Activated CD4-positive, alpha-beta T cell treated with anti-CD3 and anti-CD28 coated beads for 36 hours (primary cell): ENCODE measurements at regions not wholly inside any gene's neighbourhood (a gene's known extent, or its start where the extent isn't known, plus 50 kb on each side); places are given as distances from the start of the nearest gene placed in this dataset.
"Not testable (repeated sequence)": the region's sequence is repeated elsewhere in the genome, so short reads cannot be mapped to it uniquely, and the experiment has no call there.

Experiments used
- ATAC-seq: fragments of 200-7000 bp; cut with Tn5 transposase; one replicate; pipeline ENCODE4 v1.10.0; 2021; ENCODE audit warnings: mild to moderate bottlenecking, moderate library complexity
- CTCF ChIA-PET: fragments of 350-600 bp; sonication (Branson Sonifier 250); formaldehyde crosslinking; loops from one replicate; lab custom pipeline; 2021; ENCODE audit warnings: antibody characterized with exemption; lab: Charles Lee
- POLR2A ChIA-PET: fragments of 350-600 bp; sonication (Branson Sonifier 250); formaldehyde crosslinking; loops from one replicate; lab custom pipeline; 2021; ENCODE audit warnings: antibody characterized with exemption, inconsistent platforms; lab: Charles Lee
- DNase-seq: peaks from one replicate; pipeline ENCODE4 v3.0.0-alpha.2; 2020
- H3K27ac Mint-ChIP-seq: one replicate; pipeline ENCODE4 v1.8.0; 2021; ENCODE audit warnings: mixed read lengths
- H3K27me3 Mint-ChIP-seq: one replicate; pipeline ENCODE4 v1.8.0; 2021; ENCODE audit warnings: mixed read lengths
- H3K36me3 Mint-ChIP-seq: one replicate; pipeline ENCODE4 v1.8.0; 2021; ENCODE audit warnings: low read depth, mixed read lengths
- H3K4me1 Mint-ChIP-seq: one replicate; pipeline ENCODE4 v1.8.0; 2021; ENCODE audit warnings: mixed read lengths
- H3K4me3 Mint-ChIP-seq: one replicate; pipeline ENCODE4 v1.8.0; 2021; ENCODE audit warnings: mild to moderate bottlenecking, moderate library complexity, mixed read lengths
- H3K9me3 Mint-ChIP-seq: one replicate; pipeline ENCODE4 v1.8.0; 2021; ENCODE audit warnings: low read depth, mixed read lengths
- intact Hi-C, 2 experiments: fragments of 100-400 bp; cut with DNase I in 1 of 2; cut with micrococcal nuclease in 1 of 2; formaldehyde crosslinking; loops; one replicate each; pipeline versions ENCODE4 v1.14.2 to v1.15.1; 2022 to 2024; cut with DNase I, micrococcal nuclease

GRCh38 chr2:16188261-16188890 lies 248.0 kb downstream of the MYCN start:
- H3K27me3 Mint-ChIP-seq, result no peaks in the 10 kb centered on the region
- no peaks in the 10 kb centered on the region for H3K36me3 Mint-ChIP-seq
- intact Hi-C loops, result no loop called here
- no peak overlapping the region for H3K4me3 Mint-ChIP-seq
- no peak overlapping the region for H3K27ac Mint-ChIP-seq
- no peaks in the 10 kb centered on the region for H3K4me1 Mint-ChIP-seq
- DNase-seq (no peak), ATAC-seq (no peak)
- ChIA-PET POLR2A (no interaction called here), CTCF (no interaction called here)
- no peaks in the 10 kb centered on the region for H3K9me3 Mint-ChIP-seq

GRCh38 chr2:16187482-16187817 lies 247.1 kb downstream of the MYCN start:
- H3K36me3 Mint-ChIP-seq, result no peaks in the 10 kb centered on the region
- H3K9me3 Mint-ChIP-seq, result no peaks in the 10 kb centered on the region
- ATAC-seq (no peak), DNase-seq (no peak)
- ChIA-PET POLR2A (no interaction called here), CTCF (no interaction called here)
- H3K4me1 Mint-ChIP-seq, result no peaks in the 10 kb centered on the region
- no peak overlapping the region for H3K4me3 Mint-ChIP-seq
- no peak overlapping the region for H3K27ac Mint-ChIP-seq
- intact Hi-C loops, result no loop called here
- no peaks in the 10 kb centered on the region for H3K27me3 Mint-ChIP-seq

- DNase-seq, result no peak
- ChIA-PET CTCF (no interaction called here), POLR2A (no interaction called here)
- intact Hi-C loops, result no loop called here
- Mint-ChIP-seq H3K27me3 (no peaks in the 10 kb centered on the region), H3K27ac (no peak overlapping the region), H3K4me3 (no peak overlapping the region), H3K9me3 (no peaks in the 10 kb centered on the region), H3K36me3 (no peaks in the 10 kb centered on the region), H3K4me1 (no peaks in the 10 kb centered on the region)
- no peak for ATAC-seq
Measured at GRCh38 chr2:16186661-16187481, 246.5 kb downstream of the MYCN start.

- H3K36me3 Mint-ChIP-seq, result no peaks in the 10 kb centered on the region
- DNase-seq (no peak), ATAC-seq (no peak)
- no peaks in the 10 kb centered on the region for H3K27me3 Mint-ChIP-seq
- H3K4me1 Mint-ChIP-seq, result no peaks in the 10 kb centered on the region
- H3K9me3 Mint-ChIP-seq, result no peaks in the 10 kb centered on the region
- ChIA-PET CTCF (no interaction called here), POLR2A (no interaction called here)
- no peak overlapping the region for H3K4me3 Mint-ChIP-seq
- H3K27ac Mint-ChIP-seq, result no peak overlapping the region
- intact Hi-C loops, result no loop called here
Measured at GRCh38 chr2:16185801-16186272, 245.5 kb downstream of the MYCN start.

- ChIA-PET POLR2A (no interaction called here), CTCF (interaction anchor here (0.5 kb wide), 1 partner anchor 506 kb away, joined by 3 read pairs; no protein-coding TSS in a partner anchor)
- Mint-ChIP-seq H3K9me3 (no peaks in the 10 kb centered on the region), H3K4me3 (no peak overlapping the region), H3K4me1 (no peaks in the 10 kb centered on the region), H3K27ac (no peak overlapping the region), H3K36me3 (no peaks in the 10 kb centered on the region), H3K27me3 (no peaks in the 10 kb centered on the region)
- intact Hi-C loops, result no loop called here
- ATAC-seq, result no peak
- DNase-seq, result no peak
Measured at GRCh38 chr2:16184945-16185660, 244.8 kb downstream of the MYCN start.

- Mint-ChIP-seq H3K4me3 (no peak overlapping the region), H3K27ac (no peak overlapping the region), H3K27me3 (no peaks in the 10 kb centered on the region), H3K4me1 (no peaks in the 10 kb centered on the region), H3K9me3 (no peaks in the 10 kb centered on the region), H3K36me3 (no peaks in the 10 kb centered on the region)
- DNase-seq (no peak), ATAC-seq (no peak)
- intact Hi-C loops, result no loop called here
- CTCF ChIA-PET, result no interaction called here
- POLR2A ChIA-PET, result no interaction called here
Measured at GRCh38 chr2:16184341-16184890, 244.1 kb downstream of the MYCN start.

GRCh38 chr2:16183345-16183744 lies 243.0 kb downstream of the MYCN start:
- no peak overlapping the region for H3K27ac Mint-ChIP-seq
- DNase-seq (no peak), ATAC-seq (no peak)
- ChIA-PET POLR2A (no interaction called here), CTCF (no interaction called here)
- H3K27me3 Mint-ChIP-seq, result no peaks in the 10 kb centered on the region
- intact Hi-C loops, result no loop called here
- H3K9me3 Mint-ChIP-seq, result no peaks in the 10 kb centered on the region
- no peaks in the 10 kb centered on the region for H3K36me3 Mint-ChIP-seq
- no peak overlapping the region for H3K4me3 Mint-ChIP-seq
- no peaks in the 10 kb centered on the region for H3K4me1 Mint-ChIP-seq

- H3K9me3 Mint-ChIP-seq, result no peaks in the 10 kb centered on the region
- ChIA-PET CTCF (no interaction called here), POLR2A (no interaction called here)
- no peaks in the 10 kb centered on the region for H3K27me3 Mint-ChIP-seq
- H3K4me3 Mint-ChIP-seq, result no peak overlapping the region
- no peak for ATAC-seq
- H3K36me3 Mint-ChIP-seq, result no peaks in the 10 kb centered on the region
- DNase-seq, result no peak
- H3K27ac Mint-ChIP-seq, result no peak overlapping the region
- intact Hi-C loops, result no loop called here
- no peaks in the 10 kb centered on the region for H3K4me1 Mint-ChIP-seq
Measured at GRCh38 chr2:16182841-16183240, 242.5 kb downstream of the MYCN start.

- H3K36me3 Mint-ChIP-seq, H3K27me3 Mint-ChIP-seq, H3K27ac Mint-ChIP-seq, POLR2A ChIA-PET, CTCF ChIA-PET, H3K4me3 Mint-ChIP-seq, intact Hi-C loops, ATAC-seq, H3K4me1 Mint-ChIP-seq, H3K9me3 Mint-ChIP-seq, DNase-seq: not testable (repeated sequence)
Measured at GRCh38 chr2:16182311-16182815, 242.0 kb downstream of the MYCN start.

- ChIA-PET CTCF (no interaction called here), POLR2A (no interaction called here)
- DNase-seq, result no peak
- Mint-ChIP-seq H3K9me3 (no peaks in the 10 kb centered on the region), H3K36me3 (no peaks in the 10 kb centered on the region), H3K27me3 (no peaks in the 10 kb centered on the region), H3K27ac (no peak overlapping the region), H3K4me1 (no peaks in the 10 kb centered on the region), H3K4me3 (no peak overlapping the region)
- no peak for ATAC-seq
- intact Hi-C loops, result no loop called here
Measured at GRCh38 chr2:16181741-16182090, 241.4 kb downstream of the MYCN start.

- no peak overlapping the region for H3K27ac Mint-ChIP-seq
- ChIA-PET POLR2A (no interaction called here), CTCF (no interaction called here)
- no peaks in the 10 kb centered on the region for H3K9me3 Mint-ChIP-seq
- no peak for DNase-seq
- H3K4me3 Mint-ChIP-seq, result no peak overlapping the region
- no peaks in the 10 kb centered on the region for H3K27me3 Mint-ChIP-seq
- H3K4me1 Mint-ChIP-seq, result no peaks in the 10 kb centered on the region
- intact Hi-C loops, result no loop called here
- H3K36me3 Mint-ChIP-seq, result no peaks in the 10 kb centered on the region
- ATAC-seq, result no peak
Measured at GRCh38 chr2:16181062-16181740, 240.9 kb downstream of the MYCN start.
